NCI-H748 treated with DMSO at 0.1 percent for 48 hours (cell line): ENCODE measurements at regions not wholly inside any gene's neighbourhood (a gene's known extent, or its start where the extent isn't known, plus 50 kb on each side); places are given as distances from the start of the nearest gene placed in this dataset.

Source experiments
- DNase-seq: peaks from one replicate; lab custom pipeline; 2025; lab: John Stamatoyannopoulos, UW

DNA sequence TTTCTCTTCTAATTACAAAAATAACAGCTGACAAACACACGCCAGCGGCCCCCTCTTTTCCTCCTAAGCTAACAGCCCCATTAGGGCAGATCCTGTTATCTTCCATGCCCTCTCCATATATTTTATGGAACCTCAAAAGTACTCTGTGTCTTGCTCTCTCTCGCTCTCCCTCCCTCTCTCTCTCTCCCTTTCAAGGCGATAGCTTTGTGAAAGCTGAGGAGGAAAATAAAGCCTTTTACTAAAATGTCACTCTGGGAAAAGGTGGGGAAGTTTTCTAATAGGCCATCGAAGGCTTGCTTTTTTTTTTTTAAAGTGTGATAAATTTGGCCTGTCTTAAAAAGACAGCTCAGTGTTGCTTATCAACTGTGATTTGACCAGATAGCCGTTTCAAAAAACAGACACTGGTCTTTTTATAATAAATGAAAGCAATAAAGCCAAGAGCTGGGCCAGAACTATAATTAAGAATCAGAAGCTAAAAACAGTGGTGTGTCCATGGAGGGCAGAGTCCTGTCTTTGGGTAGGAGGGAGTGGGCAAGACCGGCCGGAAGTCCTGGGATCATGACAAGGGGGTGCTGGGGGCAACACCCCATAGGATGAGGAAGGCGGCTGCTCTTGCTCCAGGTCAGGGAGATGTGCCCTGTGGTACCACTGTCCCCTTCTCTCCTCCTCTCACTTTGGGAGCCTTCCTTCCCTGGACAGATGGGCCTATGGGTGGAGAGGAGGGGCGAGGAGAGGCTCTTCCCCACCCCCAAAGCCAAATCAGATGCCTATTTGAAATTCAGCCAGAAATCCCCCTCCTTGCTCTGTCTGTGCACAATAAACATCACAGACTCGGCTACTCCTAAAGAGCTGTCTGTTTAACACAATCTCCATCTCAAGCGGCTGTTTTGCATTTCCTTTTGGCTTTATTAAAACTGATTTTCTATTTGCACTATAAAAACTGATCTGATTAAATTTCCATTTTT is 267.2 kb downstream of the BUD13 start:
- no peak for DNase-seq

GRCh38 chr11:116504541-116505297 is 268.1 kb downstream of the BUD13 start:
- no peak for DNase-seq

DNA sequence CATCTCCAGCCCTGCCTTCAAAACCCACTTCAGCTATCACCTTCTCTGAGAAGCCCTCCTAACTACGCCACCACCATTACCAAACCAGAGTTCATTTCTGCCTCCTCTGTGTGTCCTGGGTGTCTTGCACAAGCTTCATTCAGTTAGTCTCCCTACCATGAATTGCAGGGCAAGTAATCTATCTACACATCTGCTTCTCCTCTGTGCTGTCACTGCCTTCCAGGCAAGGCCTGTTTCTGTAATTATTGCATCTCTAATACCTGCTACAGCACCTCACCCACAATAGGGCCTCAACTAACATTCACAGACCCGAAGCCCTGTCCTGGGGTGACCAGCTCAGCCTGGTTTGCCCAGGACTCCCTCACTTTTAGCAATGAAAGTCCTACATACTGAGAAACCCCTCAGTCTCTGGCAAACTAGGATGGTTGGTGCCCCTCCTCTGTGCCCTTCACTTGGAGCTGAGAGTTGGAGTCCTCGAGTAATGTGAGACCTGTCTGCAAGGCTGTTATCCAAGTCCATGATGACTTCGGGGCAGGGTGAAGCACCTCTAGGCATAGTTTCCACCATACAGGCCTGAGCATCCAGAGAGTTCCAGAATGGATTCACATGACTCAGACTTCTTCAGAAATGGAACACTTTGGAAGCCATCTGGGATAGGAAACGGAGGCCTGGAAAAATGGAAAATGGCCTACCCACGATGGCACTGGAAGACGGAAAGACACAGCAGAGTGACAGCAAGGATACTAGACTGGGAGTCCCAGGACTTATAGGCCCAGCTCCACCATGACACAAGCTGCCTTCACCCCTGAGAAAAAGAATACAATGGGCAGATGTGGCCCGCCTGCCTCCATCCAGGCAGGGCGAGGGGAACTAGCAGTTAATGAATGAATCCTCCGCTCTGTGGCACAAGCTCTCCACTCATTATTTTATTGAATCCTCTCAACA is 269.3 kb downstream of the BUD13 start:
- DNase-seq, result no peak

- DNase-seq, result no peak
These were observed 270.1 kb downstream of the BUD13 start for GRCh38 chr11:116502641-116503061.

GRCh38 chr11:116501728-116502127 is 271.1 kb downstream of the BUD13 start:
- DNase-seq, result no peak

GRCh38 chr11:116500947-116501602 is 271.7 kb downstream of the BUD13 start:
- no peak for DNase-seq

DNA sequence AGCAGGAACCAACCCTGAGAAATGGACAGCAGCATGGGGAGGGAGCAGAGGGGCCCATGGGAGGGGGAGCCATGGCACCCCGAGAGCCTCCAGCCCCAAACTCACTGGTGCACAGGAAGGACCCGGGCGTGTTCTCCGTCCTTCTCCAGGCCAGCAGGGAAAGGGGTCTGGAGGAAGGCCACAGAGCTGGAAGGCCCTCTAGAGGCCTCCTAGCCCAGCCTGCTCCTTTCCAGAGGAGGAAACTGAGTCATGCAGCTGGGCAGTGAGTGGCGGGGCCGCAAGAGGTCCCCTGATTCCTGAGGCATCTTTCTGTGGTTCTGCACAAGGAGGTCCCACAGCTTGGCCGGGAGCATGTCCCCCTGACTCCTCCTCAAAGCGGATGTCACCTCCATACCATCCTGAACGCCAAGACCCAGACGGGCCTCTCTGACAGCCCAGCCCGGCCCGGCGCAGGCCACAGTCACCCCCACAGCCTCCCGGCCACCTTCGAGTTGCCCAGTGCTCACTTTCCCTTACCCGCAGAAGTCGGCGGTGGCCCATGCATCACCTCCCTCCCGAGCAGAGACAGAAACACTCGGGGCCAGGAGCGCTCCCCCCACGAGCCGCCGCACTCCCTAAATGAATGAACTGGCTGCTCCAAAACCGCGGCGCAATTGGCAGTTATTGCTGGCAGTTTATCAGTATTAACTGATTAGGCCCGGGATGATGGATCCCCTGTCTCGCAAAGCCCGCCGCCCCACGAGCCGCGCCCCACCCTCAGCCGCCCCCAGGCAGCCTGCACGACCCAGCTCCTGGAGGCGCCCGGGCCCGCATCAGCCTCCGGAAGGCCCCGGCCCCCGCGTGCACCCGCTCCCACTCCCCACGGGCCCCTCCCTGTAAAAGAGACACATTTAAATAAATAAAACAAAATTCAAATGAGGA is 272.5 kb downstream of the BUD13 start:
- DNase-seq, result no peak

GRCh38 chr11:116499396-116500003 is 273.3 kb downstream of the BUD13 start:
- no peak for DNase-seq

GRCh38 chr11:116498161-116498560 is 274.6 kb downstream of the BUD13 start:
- DNase-seq, result no peak

- no peak for DNase-seq
These were observed 280.2 kb downstream of the BUD13 start for GRCh38 chr11:116492600-116492999.

- DNase-seq, result no peak
These were observed 283.9 kb downstream of the BUD13 start for GRCh38 chr11:116488836-116489389.

GRCh38 chr11:116485425-116485824 is 287.4 kb downstream of the BUD13 start:
- no peak for DNase-seq

DNA sequence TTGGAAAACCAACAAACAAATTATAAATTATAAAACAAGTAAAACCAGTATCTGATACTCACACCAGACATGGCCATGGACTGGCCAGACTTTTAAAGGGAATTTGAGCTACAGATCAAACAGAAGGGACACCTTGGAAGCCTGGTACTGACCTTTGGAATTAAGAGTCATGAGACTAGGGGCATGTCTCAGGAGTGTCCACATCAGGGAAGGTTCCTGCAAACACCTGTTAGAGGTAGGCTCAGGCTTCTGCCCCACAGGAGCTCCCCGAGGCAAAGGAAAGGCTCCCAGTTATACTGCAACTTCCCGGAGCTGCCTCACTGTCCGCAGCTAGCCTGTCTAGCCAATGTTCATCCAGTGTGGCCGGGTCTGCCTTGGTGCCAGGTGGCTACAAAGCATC is 290.1 kb downstream of the BUD13 start:
- DNase-seq, result no peak

DNA sequence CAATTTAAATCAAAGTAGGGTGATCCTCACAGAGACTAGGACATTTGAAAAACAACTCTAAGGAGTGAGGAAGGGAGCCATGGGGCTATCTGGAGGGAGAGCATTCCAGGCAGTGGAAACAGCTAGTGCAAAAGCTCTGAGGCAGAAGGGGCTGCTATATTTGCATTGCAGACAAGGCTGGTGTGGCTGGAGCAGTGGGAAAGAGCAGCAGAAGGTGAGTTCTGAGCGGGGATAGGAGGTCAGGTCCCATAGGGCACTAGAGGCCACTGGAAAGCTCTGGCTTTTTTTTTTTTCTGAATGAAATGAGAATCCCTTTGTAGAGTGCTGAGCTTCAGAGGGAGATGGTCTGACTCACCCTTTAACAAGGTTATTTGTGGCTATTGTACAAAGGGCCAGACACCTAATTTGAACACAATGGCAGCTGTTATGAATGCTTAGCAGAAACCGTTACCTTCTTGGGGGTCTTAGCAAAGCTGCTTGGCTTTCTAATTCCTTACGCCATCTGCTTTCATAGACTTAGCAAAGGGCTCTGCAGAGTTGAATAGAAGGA is 291.6 kb downstream of the BUD13 start:
- DNase-seq, result no peak

- no peak for DNase-seq
These were observed 293.8 kb downstream of the BUD13 start for GRCh38 chr11:116478669-116479668.

DNA sequence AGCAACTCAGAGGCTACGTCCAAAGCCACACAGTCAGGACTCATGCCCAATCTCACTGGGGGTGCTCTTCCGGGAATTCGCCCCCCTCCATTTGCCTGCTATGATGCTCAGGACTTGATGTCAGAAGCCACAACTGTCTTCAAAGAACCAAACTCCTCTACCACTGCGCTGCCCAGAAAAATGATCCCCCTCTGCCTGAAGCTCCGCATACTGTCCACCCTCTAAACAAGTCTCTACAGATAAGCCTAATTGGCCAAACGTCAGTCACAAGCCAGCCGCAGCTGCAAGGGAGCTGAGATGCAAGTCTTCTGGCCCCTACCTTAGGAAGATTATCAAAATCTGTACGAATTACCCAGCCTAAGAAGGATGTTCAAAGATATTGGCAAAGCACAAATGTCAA is 294.6 kb downstream of the BUD13 start:
- DNase-seq, result no peak

GRCh38 chr11:116473790-116474346 is 298.9 kb downstream of the BUD13 start:
- DNase-seq, result no peak
